CD8-positive, alpha-beta memory T cell (primary cell): ENCODE measurements at regions not wholly inside any gene's neighbourhood (a gene's known extent, or its start where the extent isn't known, plus 50 kb on each side); places are given as distances from the start of the nearest gene placed in this dataset.
"Not testable (repeated sequence)": the region's sequence is repeated elsewhere in the genome, so short reads cannot be mapped to it uniquely, and the experiment has no call there.

Source experiments
- CTCF ChIA-PET: fragments of 350-600 bp; sonication (Branson Sonifier 250); formaldehyde crosslinking; loops from one replicate; lab custom pipeline; 2021; ENCODE audit warnings: antibody characterized with exemption; lab: Charles Lee
- POLR2A ChIA-PET: fragments of 350-600 bp; sonication (Branson Sonifier 250); formaldehyde crosslinking; loops from one replicate; lab custom pipeline; 2021; ENCODE audit warnings: antibody characterized with exemption; lab: Charles Lee
- DNase-seq, 5 donors: peaks; one replicate each; pipeline versions ENCODE4 v3.0.0 to v3.0.0-alpha.2; 2020 to 2022; ENCODE audit warnings: mixed read lengths in 1 of 5
- H3K27ac ChIP-seq: one replicate; pipeline ENCODE4 v1.7.0; 2013; ENCODE audit warnings: low read depth, mild to moderate bottlenecking, low read length, moderate library complexity
- H3K27me3 ChIP-seq: 2 replicates; pipeline ENCODE4 v1.7.0; 2013; ENCODE audit warnings: low read length, mild to moderate bottlenecking; ENCODE audit not compliant: insufficient read depth, poor library complexity, severe bottlenecking
- H3K36me3 ChIP-seq: 2 replicates; pipeline ENCODE4 v1.7.0; 2013; ENCODE audit warnings: mild to moderate bottlenecking, low read length, moderate library complexity; ENCODE audit not compliant: insufficient read depth
- H3K4me1 ChIP-seq: 2 replicates; pipeline ENCODE4 v1.7.0; 2013; ENCODE audit warnings: mild to moderate bottlenecking, low read length, moderate library complexity; ENCODE audit not compliant: insufficient read depth
- H3K4me3 ChIP-seq: 2 replicates; pipeline ENCODE4 v1.7.0; 2013; ENCODE audit warnings: mild to moderate bottlenecking, low read length
- H3K9me3 ChIP-seq: 2 replicates; pipeline ENCODE4 v1.7.0; 2013; ENCODE audit warnings: mild to moderate bottlenecking, low read length
- H3K27ac Mint-ChIP-seq, 8 donors: one replicate each; pipeline ENCODE4 v1.8.0; 2020 to 2021; ENCODE audit warnings: mixed read lengths in 8 of 8, mild to moderate bottlenecking in 6 of 8, inconsistent platforms in 3 of 8, moderate library complexity in 3 of 8
- H3K27me3 Mint-ChIP-seq, 2 donors: one replicate each; pipeline ENCODE4 v1.8.0; 2020 to 2021; ENCODE audit warnings: mixed read lengths in 2 of 2, mild to moderate bottlenecking in 1 of 2, moderate library complexity in 1 of 2
- H3K36me3 Mint-ChIP-seq, 3 donors: one replicate each; pipeline ENCODE4 v1.8.0; 2020 to 2021; ENCODE audit warnings: mixed read lengths in 3 of 3, inconsistent platforms in 1 of 3, mild to moderate bottlenecking in 1 of 3
- H3K4me1 Mint-ChIP-seq, 3 donors: one replicate each; pipeline ENCODE4 v1.8.0; 2020 to 2021; ENCODE audit warnings: mixed read lengths in 3 of 3, inconsistent platforms in 1 of 3, mild to moderate bottlenecking in 1 of 3
- H3K4me3 Mint-ChIP-seq, 7 donors: one replicate each; pipeline ENCODE4 v1.8.0; 2020 to 2021; ENCODE audit warnings: mixed read lengths in 7 of 7, mild to moderate bottlenecking in 6 of 7, moderate library complexity in 4 of 7, inconsistent platforms in 2 of 7
- H3K9me3 Mint-ChIP-seq, 5 donors: one replicate each; pipeline ENCODE4 v1.8.0; 2020 to 2022; ENCODE audit warnings: mixed read lengths in 5 of 5, mild to moderate bottlenecking in 3 of 5, moderate library complexity in 2 of 5, inconsistent platforms in 1 of 5

DNA sequence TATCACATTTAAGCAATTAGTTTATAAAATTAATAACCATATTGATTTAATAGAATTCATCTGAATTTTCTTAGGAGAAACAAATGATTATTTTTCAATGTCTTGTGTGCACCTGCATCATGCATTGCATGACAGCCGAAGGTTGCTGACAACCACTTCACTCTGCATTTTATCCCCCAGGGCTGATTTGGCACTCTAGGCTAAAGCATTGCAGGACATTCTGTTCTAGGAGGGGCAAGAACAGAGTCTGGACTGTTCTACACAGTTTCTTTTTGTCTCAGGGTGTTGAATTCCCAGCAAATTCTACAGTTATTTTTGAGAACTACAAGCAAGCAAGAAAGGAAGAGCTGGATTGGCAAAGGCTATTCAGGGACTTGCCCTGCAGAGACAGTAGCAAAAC is 570.4 kb upstream of the EYS start:
- POLR2A ChIA-PET = no interaction called here
- CTCF ChIA-PET = no interaction called here
- Mint-ChIP-seq H3K4me3 (no peak overlapping the region), H3K36me3 (no peaks in the 10 kb centered on the region), H3K9me3 (peaks cover 2 to 13% (median 10%) of the 10 kb centered on the region in 5 donors), H3K27ac (no peak overlapping the region), H3K27me3 (no peaks in the 10 kb centered on the region), H3K4me1 (no peaks in the 10 kb centered on the region)
- Histone ChIP-seq H3K36me3 (no peaks in the 10 kb centered on the region), H3K4me3 (no peak overlapping the region), H3K27ac (no peak overlapping the region), H3K27me3 (no peaks in the 10 kb centered on the region), H3K9me3 (no peaks in the 10 kb centered on the region), H3K4me1 (no peaks in the 10 kb centered on the region)
- no peak for DNase-seq

DNA sequence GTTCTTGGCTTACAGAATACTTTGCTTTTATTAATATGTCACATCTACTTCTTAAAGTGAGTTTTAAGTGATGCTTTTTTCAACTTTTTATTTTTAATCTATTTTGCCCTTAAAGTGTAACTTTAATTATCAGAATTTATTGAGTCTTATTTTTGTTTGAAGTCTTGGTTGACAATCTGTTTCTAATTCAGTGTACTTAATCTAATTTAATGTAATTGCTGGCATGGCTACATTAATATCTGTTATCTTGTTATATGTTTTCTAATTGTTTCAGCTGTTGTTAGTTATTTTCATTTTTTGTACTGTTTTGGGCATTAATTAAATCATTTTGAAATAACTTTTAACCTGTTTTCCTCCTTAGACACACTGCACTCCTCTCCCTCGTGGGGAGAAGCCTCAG is 558.7 kb upstream of the EYS start:
- Histone ChIP-seq H3K4me3 (no peak overlapping the region), H3K4me1 (no peaks in the 10 kb centered on the region), H3K9me3 (no peaks in the 10 kb centered on the region), H3K36me3 (no peaks in the 10 kb centered on the region), H3K27ac (no peak overlapping the region), H3K27me3 (no peaks in the 10 kb centered on the region)
- no peaks in the 10 kb centered on the region for H3K36me3 Mint-ChIP-seq
- H3K4me1 Mint-ChIP-seq = no peaks in the 10 kb centered on the region
- POLR2A ChIA-PET = no interaction called here
- H3K27me3 Mint-ChIP-seq = no peaks in the 10 kb centered on the region
- CTCF ChIA-PET = no interaction called here
- no peak overlapping the region for H3K27ac Mint-ChIP-seq
- peaks cover 0 to 25% (median 13%) of the 10 kb centered on the region in 5 donors for H3K9me3 Mint-ChIP-seq
- DNase-seq = no peak
- H3K4me3 Mint-ChIP-seq = no peak overlapping the region

DNA sequence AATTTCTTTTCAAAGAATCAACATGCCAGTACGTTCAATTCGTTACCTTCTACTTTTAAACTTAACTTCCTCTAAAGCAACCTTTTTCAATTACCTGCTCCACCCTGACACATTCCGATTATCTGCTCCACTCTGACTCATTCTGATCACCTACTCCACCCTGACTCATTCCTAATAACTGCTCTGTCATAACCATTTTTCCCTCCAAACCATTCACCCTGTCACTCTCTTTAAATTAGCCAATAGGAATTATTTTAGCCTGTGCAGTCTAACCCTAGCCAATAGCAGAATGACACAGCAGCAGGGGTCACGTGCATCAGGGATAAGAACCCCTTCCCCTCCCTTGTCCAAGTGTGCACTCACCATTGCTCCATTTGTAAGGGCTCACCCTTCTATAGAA is 557.4 kb upstream of the EYS start:
- H3K4me1 Mint-ChIP-seq = no peaks in the 10 kb centered on the region
- no peaks in the 10 kb centered on the region for H3K36me3 Mint-ChIP-seq
- no peak for DNase-seq
- ChIA-PET CTCF (no interaction called here), POLR2A (no interaction called here)
- H3K27ac Mint-ChIP-seq = no peak overlapping the region
- Histone ChIP-seq H3K27me3 (no peaks in the 10 kb centered on the region), H3K4me1 (no peaks in the 10 kb centered on the region), H3K4me3 (no peak overlapping the region), H3K27ac (no peak overlapping the region), H3K36me3 (no peaks in the 10 kb centered on the region), H3K9me3 (no peaks in the 10 kb centered on the region)
- no peaks in the 10 kb centered on the region for H3K27me3 Mint-ChIP-seq
- H3K4me3 Mint-ChIP-seq = no peak overlapping the region
- peaks cover 5 to 25% (median 14%) of the 10 kb centered on the region in 5 donors for H3K9me3 Mint-ChIP-seq

DNA sequence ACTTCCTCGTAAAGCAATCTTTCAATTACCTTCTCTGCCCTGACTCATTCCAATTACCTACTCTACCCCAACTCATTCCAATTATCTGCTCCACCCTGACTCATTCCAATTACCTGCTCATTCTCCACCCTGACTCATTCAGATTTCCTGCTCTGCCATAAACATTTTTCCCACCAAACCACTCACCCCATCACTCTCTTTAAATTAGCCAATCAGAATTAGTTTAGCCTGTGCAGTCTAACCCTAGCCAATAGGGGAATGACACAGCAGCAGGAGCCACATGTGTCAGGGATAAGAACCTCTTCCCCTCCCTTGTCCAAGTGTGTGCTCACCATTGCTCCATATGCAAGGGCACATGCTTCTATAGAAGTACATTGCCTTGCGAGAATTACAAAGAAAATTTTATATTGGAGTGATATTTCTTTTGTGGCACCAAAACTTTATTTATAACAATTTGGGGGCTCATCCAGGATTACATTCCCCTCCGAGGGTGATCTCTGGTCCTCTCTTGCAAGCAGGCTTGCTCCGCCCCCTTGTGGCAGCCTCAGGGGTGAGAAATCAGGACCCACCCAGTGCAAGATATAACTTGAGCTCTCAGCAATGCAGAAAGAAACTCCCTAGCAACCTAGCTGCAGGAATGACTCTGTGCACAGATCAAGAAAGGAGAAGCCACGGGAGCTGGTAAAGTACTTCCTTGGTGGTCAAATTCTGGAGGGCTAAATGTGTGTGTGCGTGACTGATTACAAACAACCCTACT is 551.9 kb upstream of the EYS start:
- CTCF ChIA-PET, H3K27me3 ChIP-seq, H3K4me1 ChIP-seq, H3K27ac Mint-ChIP-seq, H3K36me3 ChIP-seq, H3K4me3 ChIP-seq, H3K4me3 Mint-ChIP-seq, H3K36me3 Mint-ChIP-seq, H3K27ac ChIP-seq, H3K4me1 Mint-ChIP-seq, DNase-seq, H3K27me3 Mint-ChIP-seq, H3K9me3 ChIP-seq, POLR2A ChIA-PET: not testable (repeated sequence)
- H3K9me3 Mint-ChIP-seq = peaks cover 9 to 26% (median 18%) of the 10 kb centered on the region in 5 donors

DNA sequence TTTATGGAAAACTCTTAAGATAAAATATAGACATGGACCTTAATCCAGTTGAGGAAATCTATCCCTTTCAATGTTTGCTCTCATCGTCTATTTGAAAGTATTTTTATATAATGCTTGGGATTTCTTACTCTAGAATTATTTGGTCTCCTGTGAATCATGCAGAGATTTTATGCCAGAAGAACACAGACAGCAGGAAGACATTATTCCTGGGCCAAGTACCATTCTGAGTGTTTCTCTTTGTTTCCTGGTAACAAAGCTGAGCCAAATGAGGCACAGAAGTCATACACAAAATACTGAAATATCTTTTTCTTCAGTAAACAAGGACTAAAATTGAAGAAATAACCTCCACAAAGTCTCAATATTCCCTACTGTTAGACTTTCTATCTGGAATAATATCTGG is 538.2 kb upstream of the EYS start:
- no peak overlapping the region for H3K27ac Mint-ChIP-seq

DNA sequence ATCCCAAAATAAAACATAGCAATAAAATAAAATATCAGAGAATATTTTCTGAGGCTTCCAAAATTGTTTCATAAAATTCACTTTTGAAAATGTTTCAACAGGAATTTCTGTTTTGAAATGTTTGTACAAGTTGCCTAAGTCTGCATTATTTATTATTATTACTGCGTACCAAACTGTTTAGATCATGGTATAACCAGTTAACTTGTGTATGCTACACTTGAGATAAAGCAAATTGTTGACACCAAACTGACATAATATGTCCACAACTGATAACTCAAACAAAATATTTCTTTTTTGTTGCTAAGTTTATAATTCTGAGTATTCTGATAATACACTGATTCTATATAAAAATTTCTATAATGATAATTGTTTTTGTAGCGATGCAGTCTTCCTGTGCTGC is 531.8 kb upstream of the EYS start:
- Histone ChIP-seq H3K27me3 (no peaks in the 10 kb centered on the region), H3K4me1 (no peaks in the 10 kb centered on the region), H3K9me3 (no peaks in the 10 kb centered on the region), H3K27ac (no peak overlapping the region), H3K36me3 (no peaks in the 10 kb centered on the region), H3K4me3 (no peak overlapping the region)
- H3K27ac Mint-ChIP-seq = no peak overlapping the region
- ChIA-PET POLR2A (no interaction called here), CTCF (no interaction called here)
- H3K36me3 Mint-ChIP-seq = no peaks in the 10 kb centered on the region
- H3K4me3 Mint-ChIP-seq = no peak overlapping the region
- H3K4me1 Mint-ChIP-seq = no peaks in the 10 kb centered on the region
- DNase-seq = no peak
- H3K27me3 Mint-ChIP-seq = no peaks in the 10 kb centered on the region
- H3K9me3 Mint-ChIP-seq = peaks cover 2 to 19% (median 6%) of the 10 kb centered on the region in 5 donors

More for the DNA sequence above, 538.2 kb upstream of the EYS start:
- POLR2A ChIA-PET = no interaction called here
- Histone ChIP-seq H3K4me3 (no peak overlapping the region), H3K4me1 (no peaks in the 10 kb centered on the region), H3K27me3 (no peaks in the 10 kb centered on the region), H3K36me3 (no peaks in the 10 kb centered on the region), H3K27ac (no peak overlapping the region), H3K9me3 (no peaks in the 10 kb centered on the region)
- DNase-seq = no peak
- Mint-ChIP-seq H3K36me3 (no peaks in the 10 kb centered on the region), H3K4me1 (no peaks in the 10 kb centered on the region), H3K4me3 (no peak overlapping the region), H3K9me3 (peaks cover 7 to 25% (median 11%) of the 10 kb centered on the region in 5 donors), H3K27me3 (no peaks in the 10 kb centered on the region)
- CTCF ChIA-PET = no interaction called here

DNA sequence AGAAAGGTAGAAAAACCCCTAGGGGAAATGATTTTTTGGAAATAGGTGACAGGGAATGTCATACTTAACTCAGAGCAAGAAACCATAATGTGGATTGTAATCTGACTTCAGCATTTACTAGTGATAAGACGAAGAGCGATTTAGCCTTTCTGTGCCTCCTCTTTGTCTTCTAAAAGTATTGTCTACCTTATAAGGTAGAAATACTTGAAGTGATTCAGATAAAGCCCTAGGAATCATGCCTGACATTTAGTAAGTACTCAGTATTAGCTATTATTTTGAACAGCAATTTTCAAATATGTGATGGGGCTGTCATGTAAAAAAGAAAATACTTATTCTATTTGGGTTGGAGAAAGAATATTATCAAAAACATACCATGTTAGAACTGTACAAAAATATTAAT is 525.9 kb upstream of the EYS start:
- no peaks in the 10 kb centered on the region for H3K36me3 Mint-ChIP-seq
- H3K27ac Mint-ChIP-seq = no peak overlapping the region
- H3K4me1 ChIP-seq = no peaks in the 10 kb centered on the region
- no peaks in the 10 kb centered on the region for H3K4me1 Mint-ChIP-seq
- DNase-seq = no peak
- no peaks in the 10 kb centered on the region for H3K9me3 ChIP-seq
- no peaks in the 10 kb centered on the region for H3K27me3 ChIP-seq
- ChIA-PET POLR2A (no interaction called here), CTCF (no interaction called here)
- no peak overlapping the region for H3K4me3 ChIP-seq
- no peaks in the 10 kb centered on the region for H3K36me3 ChIP-seq
- no peak overlapping the region for H3K4me3 Mint-ChIP-seq
- no peak overlapping the region for H3K27ac ChIP-seq
- H3K27me3 Mint-ChIP-seq = no peaks in the 10 kb centered on the region
- H3K9me3 Mint-ChIP-seq = peaks cover 2 to 20% (median 10%) of the 10 kb centered on the region in 5 donors

DNA sequence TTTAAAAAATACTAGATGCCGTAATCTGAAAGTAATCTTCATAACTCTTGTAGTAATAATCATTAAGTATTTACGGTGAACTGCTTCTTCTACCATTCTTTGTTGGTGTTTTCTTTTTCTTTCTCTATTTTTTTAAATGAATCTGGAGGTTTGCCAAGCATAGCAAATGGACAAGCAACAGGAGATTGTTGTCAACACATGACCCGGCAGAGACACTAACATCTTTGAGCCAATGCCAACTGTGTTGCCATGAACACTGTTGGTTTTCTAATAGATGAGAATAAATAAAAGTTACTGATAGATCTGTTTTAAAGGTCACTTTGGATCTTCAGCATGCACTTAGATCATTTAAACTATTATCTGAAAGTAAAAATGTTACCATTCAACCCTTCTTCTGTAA is 523.6 kb upstream of the EYS start:
- no peak overlapping the region for H3K27ac ChIP-seq
- Mint-ChIP-seq H3K4me3 (no peak overlapping the region), H3K27ac (no peak overlapping the region), H3K4me1 (no peaks in the 10 kb centered on the region), H3K27me3 (no peaks in the 10 kb centered on the region), H3K9me3 (peaks cover 2 to 14% (median 8%) of the 10 kb centered on the region in 5 donors), H3K36me3 (no peaks in the 10 kb centered on the region)
- POLR2A ChIA-PET = no interaction called here
- no peak overlapping the region for H3K4me3 ChIP-seq
- H3K27me3 ChIP-seq = no peaks in the 10 kb centered on the region
- H3K9me3 ChIP-seq = no peaks in the 10 kb centered on the region
- H3K4me1 ChIP-seq = no peaks in the 10 kb centered on the region
- no peaks in the 10 kb centered on the region for H3K36me3 ChIP-seq
- DNase-seq = no peak
- CTCF ChIA-PET = no interaction called here
